Ramos (cell line): ENCODE measurements at regions not wholly inside any gene's neighbourhood (a gene's known extent, or its start where the extent isn't known, plus 50 kb on each side); places are given as distances from the start of the nearest gene placed in this dataset.

ENCODE experiments used
- in situ Hi-C: fragments of 300-500 bp; cut with MboI; formaldehyde crosslinking; loops from one replicate; pipeline ENCODE4 v1.14.3; 2022; ENCODE audit warnings: low sequenced_read_pairs; ENCODE audit not compliant: unreplicated experiment

GRCh38 chr1:5646486-5647149 lies 345.6 kb downstream of the NPHP4 start:
- in situ Hi-C loops = no loop called here

GRCh38 chr1:5645929-5646328 lies 346.3 kb downstream of the NPHP4 start:
- in situ Hi-C loops = no loop called here

GRCh38 chr1:5645135-5645399 lies 347.2 kb downstream of the NPHP4 start:
- in situ Hi-C loops = no loop called here

GRCh38 chr1:5644281-5645134 lies 347.7 kb downstream of the NPHP4 start:
- in situ Hi-C loops = no loop called here

- in situ Hi-C loops = no loop called here
Observed at GRCh38 chr1:5643360-5644107, 348.7 kb downstream of the NPHP4 start.

- in situ Hi-C loops = no loop called here
Observed at GRCh38 chr1:5640845-5641244, 351.4 kb downstream of the NPHP4 start.

GRCh38 chr1:5639106-5639722 lies 353.0 kb downstream of the NPHP4 start:
- in situ Hi-C loops = no loop called here

GRCh38 chr1:5638582-5638981 lies 353.6 kb downstream of the NPHP4 start:
- in situ Hi-C loops = no loop called here

- in situ Hi-C loops = no loop called here
Observed at GRCh38 chr1:5637171-5637570, 355.1 kb downstream of the NPHP4 start.

GRCh38 chr1:5634893-5635292 lies 357.3 kb downstream of the NPHP4 start:
- in situ Hi-C loops = no loop called here

- in situ Hi-C loops = no loop called here
Observed at GRCh38 chr1:5632814-5633213, 359.4 kb downstream of the NPHP4 start.

GRCh38 chr1:5632224-5632623 lies 360.0 kb downstream of the NPHP4 start:
- in situ Hi-C loops = no loop called here

- in situ Hi-C loops = no loop called here
Observed at GRCh38 chr1:5628416-5628815, 363.8 kb downstream of the NPHP4 start.

GRCh38 chr1:5623399-5623798 lies 368.8 kb downstream of the NPHP4 start:
- in situ Hi-C loops = no loop called here

- in situ Hi-C loops = no loop called here
Observed at GRCh38 chr1:5622412-5622811, 369.8 kb downstream of the NPHP4 start.

- in situ Hi-C loops = no loop called here
Observed at GRCh38 chr1:5621692-5622091, 370.5 kb downstream of the NPHP4 start.

GRCh38 chr1:5620997-5621396 lies 371.2 kb downstream of the NPHP4 start:
- in situ Hi-C loops = no loop called here

GRCh38 chr1:5620418-5620817 lies 371.8 kb downstream of the NPHP4 start:
- in situ Hi-C loops = no loop called here

GRCh38 chr1:5619469-5619868 lies 372.8 kb downstream of the NPHP4 start:
- in situ Hi-C loops = no loop called here

GRCh38 chr1:5617546-5617945 lies 374.7 kb downstream of the NPHP4 start:
- in situ Hi-C loops = no loop called here

- in situ Hi-C loops = no loop called here
Observed at GRCh38 chr1:5617179-5617520, 375.1 kb downstream of the NPHP4 start.
